Fibroblast of peridontal ligament (primary cell): ENCODE measurements at regions not wholly inside any gene's neighbourhood (a gene's known extent, or its start where the extent isn't known, plus 50 kb on each side); places are given as distances from the start of the nearest gene placed in this dataset.
"Not testable (repeated sequence)": the region's sequence is repeated elsewhere in the genome, so short reads cannot be mapped to it uniquely, and the experiment has no call there.

Source experiments
- DNase-seq: peaks from one replicate; pipeline ENCODE4 v3.0.0-alpha.2; 2010; ENCODE audit errors: extremely low read depth

DNA sequence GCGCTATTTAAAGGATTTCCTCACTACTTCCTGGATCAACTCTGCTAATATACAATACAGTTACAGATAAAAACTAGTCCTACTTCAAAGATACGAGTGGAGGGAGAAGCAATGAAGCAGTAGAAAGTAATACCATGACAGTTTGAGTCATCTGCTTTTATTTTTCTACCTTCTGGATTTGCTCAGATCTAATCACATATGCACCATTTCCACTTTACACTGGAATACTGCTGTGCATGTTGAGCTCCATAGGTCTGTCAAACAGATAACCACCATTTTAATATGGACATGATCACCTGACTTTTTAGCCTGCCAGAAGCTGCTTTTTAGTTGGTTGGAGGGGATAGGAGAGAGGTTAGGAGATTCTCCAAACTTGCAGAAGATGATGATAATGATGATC, 92.5 kb downstream of the MMUT start:
- DNase-seq = no peak

DNA sequence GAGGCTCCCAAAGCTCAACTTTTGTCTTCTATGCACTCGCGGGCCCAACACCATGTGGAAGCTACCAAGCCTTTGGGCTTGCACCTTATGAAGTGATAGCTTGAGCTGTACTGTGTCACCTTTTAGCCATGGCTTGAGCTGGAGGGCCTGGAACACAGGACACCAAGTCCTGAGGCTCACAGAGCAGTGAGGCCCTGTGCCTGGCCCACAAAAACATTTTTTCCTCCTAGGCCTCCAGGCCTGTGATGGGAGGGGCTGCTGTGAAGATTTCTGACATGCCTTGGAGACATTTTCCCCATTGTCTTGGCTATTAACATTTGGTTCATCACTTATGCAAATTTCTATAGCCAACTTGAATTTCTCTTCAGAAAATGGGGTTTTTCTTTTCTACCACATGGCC, 96.5 kb downstream of the MMUT start:
- no peak for DNase-seq

DNA sequence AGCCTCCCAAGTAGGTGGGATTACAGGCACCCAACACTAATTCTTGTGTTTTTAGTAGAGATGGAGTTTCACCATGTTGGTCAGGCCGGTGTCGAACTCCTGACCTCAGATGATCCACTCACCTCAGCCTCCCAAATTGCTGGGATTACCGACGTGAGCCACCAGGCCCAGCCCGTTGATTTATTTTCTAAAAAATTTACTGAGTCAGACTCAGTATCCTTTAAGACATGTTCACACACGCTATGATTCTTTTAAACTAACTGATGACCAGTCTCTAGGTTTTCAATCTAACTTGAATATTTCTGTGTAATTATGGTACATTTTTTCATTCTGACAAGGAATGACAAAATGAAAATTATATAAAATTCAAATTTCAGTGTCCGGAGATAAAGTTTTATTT, 114.5 kb downstream of the MMUT start:
- no peak for DNase-seq

DNA sequence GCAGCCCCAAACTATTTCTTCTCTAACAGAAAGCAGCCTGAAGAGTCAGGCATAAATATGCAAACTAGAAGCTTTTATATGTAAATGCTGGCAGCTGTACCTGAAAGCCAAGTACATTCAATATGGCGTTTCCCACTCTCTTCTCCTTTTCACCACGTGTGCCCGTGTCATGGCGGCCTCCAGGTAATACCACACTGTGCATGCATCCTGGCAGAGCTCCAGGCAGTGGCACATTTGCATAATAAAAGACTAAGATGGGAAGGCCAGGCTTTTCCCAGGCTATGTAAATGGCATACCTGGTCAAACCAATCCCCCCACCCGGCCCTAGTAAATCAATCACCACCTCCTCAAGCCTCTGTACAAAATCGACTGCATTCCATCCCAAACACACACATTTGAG, 120.6 kb downstream of the MMUT start:
- DNase-seq = no peak

DNA sequence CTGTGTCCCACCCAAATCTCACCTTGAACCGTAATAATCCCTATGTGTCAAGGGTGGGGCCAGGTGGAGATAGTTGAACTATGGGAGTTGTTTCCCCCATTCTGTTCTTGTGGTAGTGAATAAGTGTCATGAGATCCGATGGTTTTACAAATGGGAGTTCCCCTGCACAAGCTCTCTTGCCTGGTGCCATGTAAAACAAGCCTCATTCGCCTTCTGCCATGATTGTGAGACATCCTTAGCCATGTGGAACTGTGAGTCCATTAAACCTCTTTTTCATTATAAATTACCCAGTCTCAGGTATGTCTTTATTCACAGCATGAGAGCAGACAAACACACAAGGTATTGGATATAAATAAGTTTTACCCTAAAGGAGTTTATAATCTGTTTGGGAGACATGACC, 121.2 kb downstream of the MMUT start:
- no peak for DNase-seq

DNA sequence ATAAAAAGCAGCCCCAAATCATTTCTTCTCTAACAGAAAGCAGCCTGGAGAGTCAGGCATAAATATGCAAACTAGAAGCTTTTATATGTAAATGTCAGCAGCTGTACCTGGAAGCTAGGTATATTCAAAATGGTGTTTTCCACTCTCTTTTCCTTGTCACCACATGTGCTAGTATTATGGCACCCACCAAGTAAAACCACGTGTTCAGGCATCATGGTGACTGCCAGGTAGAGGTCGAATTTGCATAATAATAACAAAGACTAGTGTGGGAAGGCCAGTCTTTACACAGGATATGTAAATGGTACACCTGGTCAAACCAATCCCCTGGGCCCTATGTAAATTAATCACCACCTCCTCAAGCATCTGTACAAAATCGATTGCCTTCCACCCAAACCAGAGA, 124.0 kb downstream of the MMUT start:
- DNase-seq = no peak

DNA sequence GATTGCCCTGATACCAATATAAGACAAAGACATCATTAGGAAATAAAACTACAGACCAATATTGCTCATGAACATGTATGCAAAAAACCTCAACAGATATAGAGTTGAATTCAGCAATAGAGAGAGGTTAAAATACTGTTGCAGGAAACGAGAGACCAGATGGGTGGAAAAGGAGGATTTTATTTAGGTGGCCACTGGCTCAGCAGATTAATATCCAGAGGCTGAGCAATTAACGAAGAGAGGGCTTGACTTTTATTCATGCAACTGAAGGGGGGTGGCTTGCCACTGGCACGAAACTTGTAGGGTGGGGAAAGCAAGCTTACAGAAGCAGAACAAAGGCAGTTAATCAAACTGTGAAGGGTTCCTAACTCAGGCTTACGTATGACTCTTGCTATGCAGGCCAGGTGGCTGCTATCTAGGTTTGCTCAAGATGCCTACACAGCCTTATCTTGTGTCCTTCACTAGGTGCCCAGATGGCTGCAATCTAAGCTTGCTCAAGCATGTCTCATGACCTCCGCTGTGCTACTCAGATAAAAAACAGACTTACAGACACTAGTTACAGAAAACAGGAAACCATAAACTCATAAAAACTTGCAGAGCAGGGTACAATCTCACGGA, 126.4 kb downstream of the MMUT start:
- DNase-seq = no peak

DNA sequence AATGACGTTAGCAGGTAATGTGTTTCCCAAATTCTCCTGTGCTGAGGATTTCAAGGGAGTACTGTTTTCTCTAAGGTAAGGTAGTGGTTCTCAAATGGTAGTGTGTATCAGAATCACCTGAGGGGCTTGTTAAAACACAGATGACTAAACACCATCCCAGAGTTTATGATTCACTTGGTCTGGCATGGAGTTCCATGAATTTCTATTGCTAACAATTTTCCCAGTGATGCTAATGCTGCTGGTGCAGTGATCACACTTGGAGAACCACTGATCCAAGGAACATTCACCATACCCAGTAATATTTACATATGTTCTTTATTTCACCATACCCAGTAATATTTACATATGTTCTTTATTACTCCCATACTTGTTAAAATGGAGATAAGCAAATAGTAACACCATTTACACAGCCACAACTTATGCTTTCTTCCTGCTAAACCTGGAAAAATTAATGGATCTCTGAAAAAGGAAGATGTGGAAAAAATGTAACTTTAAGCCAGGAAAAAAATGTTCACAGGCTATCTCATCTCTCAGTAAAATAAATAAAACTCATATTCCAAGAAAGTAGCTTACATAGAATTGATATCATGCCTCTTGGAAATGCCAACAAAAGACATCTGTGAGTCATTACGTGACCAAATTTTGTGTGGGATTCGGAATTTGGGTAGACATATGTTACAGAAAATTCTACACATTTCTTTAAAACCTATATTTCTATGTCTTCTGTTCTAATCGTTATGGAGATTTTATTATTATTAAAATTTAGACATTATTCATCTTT, 129.5 kb downstream of the MMUT start:
- peak; percentile 83 for DNase-seq

DNA sequence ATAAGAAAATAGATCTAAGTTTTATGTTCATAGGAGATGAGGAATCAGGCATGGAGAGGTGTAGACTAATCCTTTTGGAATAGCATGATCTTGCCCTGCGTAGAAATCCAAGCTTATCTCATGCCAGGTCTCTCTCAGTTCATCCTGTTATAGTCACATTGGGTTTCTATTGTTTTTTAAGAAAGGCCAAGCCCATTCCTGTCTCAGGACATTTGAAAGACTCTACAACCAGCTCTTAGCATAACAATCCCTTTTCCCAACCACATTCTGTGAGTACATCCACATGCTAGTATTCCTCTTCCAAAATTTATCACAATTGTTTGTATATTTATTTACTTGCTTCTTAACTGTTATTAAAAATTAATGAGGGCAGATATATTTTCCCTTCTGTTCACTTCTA, 130.3 kb downstream of the MMUT start:
- no peak for DNase-seq

DNA sequence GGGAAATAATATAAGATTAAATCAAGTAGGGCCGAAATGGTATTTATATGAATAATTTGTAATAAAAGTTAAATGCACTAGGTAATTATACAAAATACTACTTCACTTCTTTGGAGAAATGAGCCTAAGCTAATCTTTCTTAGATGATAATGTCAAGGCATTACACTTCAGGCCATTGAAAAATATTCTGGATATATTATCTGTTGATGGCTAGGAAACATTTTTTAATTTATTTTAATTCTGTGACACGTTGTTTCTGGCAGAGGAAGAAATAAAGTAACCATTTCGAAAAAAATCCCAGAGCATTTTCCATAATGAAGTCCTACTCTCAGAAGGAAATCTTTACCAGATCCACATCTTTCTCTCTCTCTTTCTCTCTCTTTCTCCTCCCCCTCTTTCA, 133.9 kb downstream of the MMUT start:
- DNase-seq = no peak

DNA sequence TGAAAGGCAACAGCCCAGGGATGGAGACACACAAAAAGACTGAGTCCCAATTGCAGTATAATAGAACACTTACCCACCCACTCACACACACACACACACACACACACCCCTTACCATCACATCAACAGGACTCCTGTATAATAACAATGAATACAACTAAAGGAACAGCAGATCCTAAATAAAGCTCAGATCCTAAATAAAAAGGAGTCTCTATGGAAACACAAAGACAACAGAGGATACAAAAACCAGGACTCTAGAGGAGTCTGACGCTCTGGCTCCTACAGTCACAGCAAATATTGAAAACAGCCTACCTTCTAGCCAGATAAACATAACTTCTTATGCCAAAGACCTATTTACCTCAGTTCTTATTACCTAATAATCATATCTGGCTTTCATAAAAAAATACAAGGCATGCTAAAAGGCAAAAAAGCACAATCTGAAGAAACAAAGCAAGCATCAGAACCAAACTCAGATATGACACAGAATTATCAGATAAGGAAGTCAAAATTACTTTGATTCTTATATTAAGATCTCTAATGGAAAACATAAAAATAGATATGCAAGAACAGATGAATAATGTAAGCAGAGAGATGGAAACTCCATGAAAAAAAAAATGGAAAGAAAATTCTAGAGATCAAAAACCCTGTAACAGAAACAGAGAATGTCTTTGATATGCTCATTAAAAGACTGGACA, 134.9 kb downstream of the MMUT start:
- DNase-seq = peak; percentile 14

DNA sequence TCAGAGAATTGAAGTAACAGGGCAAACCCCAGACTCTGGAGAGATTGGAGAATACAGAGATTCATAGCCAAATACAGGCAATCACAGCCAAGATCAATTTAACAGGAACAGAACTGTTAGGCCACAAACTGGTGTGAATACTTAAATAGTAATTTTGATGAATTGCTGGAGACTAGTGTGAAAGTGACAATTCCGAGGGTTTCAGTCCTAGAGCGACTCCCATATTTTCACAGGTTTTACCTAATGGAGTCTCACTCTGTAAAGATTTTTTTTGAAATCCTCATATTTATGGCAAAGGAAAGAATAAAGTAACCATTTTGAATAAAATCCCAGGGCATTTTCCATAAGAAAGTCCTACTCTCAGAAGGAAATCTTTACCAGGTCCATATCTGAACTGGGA, 135.5 kb downstream of the MMUT start:
- no peak for DNase-seq

DNA sequence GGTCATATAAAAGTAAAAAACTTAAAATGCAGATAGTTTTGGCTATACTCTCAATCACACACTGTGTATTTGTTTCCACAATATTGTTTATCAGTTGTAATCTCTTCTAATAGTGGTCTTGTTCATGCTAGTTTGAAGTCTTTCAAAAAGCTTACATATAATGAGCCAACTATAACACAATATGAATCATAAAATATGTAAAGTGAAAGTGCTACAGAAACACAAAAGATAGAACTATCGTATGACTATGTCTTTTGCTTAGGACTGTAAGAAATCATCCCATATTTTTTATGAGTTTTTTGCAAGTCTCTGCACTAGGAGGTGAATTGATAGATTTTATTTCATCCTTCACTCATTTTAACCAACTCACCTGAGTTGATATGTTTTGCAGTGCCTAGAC, 136.0 kb downstream of the MMUT start:
- peak; percentile 10 for DNase-seq

DNA sequence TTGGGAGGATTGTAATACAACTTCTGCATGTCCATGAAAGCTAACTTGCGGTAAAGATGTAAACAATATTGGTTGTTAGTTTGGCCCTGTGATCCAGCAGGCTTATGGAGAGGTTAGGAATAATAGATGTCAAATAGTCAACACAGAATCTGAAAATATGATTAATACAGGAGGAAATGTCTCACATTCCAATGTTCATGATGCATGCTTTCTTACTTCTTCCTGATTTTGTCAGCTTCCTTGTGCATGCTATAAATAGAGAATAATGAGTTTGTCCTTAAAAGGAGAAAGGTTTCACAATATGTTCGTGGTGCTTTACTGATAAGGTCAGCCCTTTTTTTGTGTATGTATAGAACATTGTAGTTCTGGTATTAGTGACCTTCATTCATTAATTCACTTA, 136.7 kb downstream of the MMUT start:
- DNase-seq = peak; percentile 67

DNA sequence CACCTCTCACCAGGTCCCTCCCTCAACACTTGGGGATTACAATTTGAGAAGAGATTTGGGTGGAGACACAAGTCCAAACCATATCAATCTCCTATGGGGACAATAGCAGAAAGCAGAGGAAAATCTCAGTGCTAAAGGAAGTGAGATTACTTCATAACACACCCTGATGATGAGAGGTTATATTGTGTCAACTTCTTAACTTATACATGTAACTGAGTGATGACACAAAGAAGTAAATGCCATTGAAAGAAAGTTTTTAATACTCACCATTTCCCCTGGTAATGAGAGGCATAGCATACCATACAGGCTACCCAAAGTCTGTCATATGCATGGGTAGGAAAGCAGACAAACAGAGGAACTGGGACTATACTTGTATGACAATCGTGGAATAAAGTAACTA, 137.2 kb downstream of the MMUT start:
- DNase-seq = no peak

DNA sequence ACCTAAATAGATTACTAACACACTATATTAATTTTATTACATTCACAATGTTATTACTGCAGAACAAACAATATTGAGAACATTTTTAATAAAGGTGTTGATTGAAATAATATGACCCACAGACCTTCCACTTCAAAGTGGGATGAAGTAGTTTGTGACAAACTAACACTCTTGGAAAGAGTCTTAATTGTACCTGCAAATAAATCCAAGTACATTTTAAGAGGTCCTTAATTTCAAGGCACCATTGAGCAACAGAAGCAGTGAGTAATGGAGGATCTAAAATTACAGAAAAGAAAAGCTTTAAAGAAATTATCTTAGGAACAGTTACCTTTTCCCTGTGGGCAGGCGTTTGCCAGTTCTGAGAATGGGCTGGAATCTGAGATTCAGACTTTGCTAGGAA, 140.2 kb downstream of the MMUT start:
- no peak for DNase-seq

DNA sequence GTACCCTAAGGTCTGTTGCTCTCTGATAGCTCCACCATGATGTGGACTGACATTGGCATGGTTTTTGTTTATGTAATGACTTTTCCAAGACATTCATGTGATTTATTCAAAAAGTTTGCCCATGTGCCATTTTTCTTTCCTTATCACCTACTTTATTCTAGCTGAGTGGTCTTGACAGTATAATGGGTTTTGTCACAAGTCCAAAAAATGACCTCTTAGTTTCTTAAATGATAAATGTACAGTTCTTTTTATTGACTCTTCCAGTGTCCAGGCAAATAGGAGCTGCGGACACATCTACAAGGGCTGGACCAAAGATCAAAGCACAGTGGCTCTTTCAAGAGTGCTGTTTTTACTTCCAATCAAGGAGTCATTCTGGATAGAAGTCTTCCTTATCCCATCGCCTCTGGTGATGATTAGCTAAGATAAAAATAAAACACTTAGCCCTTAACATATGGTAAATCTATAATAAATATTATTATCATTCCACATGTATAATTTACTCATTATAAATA, 141.4 kb downstream of the MMUT start:
- no peak for DNase-seq

DNA sequence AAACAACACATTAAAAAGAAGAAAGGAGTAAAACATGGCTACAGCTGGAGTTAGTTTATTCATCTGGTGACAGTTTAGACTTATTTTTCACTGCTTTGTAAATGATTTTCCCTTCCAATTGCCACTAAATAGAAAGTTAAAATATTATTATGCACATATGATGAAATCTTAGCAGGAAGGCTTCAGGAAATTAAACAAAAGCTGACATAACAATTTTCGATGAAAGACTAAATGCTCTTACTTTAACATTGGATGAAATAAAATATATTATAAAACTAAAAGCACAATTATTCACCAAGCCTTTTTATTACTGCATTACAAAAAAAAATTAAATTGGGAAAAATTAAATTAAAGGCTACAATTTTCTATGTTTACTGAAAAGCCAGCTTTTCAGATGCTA, 158.0 kb downstream of the MMUT start:
- DNase-seq = no peak

DNA sequence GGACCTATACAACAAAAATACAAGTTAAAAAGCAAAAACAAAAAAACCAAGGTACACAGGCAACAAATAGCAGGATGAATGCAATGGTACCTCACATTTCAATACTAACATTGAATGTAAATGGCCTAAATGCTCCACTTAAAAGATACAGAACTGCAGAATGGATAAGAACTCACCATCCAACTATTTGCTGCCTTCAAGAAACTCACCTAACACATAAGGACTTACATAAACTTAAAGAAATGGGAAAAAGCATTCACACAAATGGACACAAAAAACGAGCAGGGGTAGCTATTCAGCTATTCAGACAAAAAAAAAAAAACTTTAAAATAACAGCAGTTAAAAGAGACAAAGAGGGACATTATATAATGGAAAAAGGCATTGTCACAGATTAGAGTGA, 158.7 kb downstream of the MMUT start:
- not testable (repeated sequence) for DNase-seq

DNA sequence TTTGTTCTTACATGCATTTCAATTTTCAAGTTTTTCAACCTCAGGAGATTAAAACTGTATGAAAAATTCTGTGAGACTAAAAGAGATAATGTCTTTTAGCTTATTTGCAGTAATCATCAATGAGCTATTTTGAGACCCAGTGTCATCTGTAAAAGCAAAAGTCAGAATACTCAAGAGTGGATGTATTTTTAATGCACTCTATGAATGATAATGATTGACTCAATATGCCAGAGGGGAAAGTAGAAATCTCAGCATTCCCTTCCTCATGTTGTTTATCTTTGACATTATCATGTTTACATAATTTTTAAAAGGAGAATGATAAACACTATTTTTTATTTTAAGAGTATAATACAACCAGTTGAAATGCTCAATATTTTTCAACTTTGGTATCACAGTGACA, 162.1 kb downstream of the MMUT start:
- no peak for DNase-seq

DNA sequence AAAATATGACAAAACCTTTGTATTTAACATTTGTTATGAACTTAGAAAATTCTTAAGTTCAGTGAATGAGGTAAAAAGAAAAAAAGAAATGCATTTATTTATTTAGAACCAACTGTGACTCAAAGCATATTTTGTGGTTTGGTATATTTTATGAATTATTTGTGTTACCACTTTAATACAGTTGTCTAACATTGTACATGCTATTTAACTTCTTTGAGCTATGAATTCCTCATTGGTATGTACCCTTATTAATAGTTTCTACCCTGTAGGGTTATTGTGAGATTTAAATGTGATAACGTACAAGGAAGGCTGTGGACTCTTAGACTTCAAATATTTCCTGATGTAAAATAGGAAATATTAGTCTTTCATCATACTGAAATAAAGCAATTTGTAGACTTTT, 162.6 kb downstream of the MMUT start:
- peak; percentile 4 for DNase-seq

DNA sequence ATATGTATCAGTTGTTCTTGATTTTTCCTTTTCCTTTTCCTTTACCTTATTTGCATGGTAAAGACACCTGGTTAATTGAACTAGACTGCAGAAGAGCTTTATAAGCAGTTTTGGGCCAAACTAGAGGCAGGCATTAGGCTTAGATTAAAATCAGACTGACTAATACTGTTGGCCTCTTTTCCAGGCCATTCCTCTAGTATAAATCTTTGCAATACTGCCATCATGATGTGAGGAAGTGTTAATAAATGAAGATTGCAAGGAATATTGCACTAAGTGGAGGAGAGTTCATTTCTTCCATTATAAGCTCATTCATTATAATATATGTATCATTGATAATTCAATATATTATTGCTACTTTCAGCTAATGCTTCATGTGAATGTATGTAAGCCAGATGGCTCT, 163.8 kb downstream of the MMUT start:
- peak; percentile 1 for DNase-seq

DNA sequence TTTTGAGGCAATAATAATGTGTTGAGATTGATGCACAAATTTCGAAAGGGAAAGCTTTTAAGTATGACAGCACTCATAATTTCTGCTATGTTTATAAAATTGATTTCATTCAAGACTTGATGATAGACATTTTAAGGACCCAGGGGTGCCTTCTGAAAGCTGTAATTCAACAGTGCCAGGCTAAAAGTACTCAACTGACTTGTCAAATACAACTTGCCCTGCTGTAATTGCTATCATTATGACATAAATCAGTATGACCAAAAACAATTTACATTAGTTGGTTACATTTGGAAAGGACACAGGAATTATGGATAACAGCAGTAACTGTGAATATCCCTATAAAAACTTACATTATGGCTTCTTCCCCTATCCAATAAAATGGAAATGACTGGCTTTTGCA, 178.9 kb downstream of the MMUT start:
- DNase-seq = no peak
